ENCODE measurements at regions not wholly inside any gene's neighbourhood (a gene's known extent, or its start where the extent isn't known, plus 50 kb on each side); places are given as distances from the start of the nearest gene placed in this dataset.

DNA sequence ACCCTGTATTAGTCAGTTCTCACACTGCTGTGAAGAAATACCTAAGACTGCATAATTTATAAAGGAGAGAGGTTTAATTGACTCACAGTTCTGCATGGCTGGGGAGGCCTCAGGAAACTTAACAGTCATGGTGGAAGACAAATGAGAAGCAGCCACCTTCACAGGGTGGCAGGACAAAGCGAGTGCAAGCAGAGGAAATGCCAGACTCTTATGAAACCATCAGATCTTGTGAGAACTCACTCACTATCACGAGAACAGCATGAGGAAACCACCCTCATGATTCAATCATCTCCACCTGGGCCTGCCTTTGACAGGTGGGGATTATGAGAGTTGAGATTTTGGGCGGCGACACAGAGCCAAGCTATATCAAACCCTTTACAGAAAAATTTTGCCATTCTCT, 722.4 kb downstream of the RAB28 start:
- DNase-seq: no peak
- H3K4me1 Mint-ChIP-seq (ENCODE audit: low read depth): no peaks in the 10 kb centered on the region
- peaks cover 6% of the 10 kb centered on the region for H3K9me3 Mint-ChIP-seq
- TF ChIP-seq, protein P1, sequence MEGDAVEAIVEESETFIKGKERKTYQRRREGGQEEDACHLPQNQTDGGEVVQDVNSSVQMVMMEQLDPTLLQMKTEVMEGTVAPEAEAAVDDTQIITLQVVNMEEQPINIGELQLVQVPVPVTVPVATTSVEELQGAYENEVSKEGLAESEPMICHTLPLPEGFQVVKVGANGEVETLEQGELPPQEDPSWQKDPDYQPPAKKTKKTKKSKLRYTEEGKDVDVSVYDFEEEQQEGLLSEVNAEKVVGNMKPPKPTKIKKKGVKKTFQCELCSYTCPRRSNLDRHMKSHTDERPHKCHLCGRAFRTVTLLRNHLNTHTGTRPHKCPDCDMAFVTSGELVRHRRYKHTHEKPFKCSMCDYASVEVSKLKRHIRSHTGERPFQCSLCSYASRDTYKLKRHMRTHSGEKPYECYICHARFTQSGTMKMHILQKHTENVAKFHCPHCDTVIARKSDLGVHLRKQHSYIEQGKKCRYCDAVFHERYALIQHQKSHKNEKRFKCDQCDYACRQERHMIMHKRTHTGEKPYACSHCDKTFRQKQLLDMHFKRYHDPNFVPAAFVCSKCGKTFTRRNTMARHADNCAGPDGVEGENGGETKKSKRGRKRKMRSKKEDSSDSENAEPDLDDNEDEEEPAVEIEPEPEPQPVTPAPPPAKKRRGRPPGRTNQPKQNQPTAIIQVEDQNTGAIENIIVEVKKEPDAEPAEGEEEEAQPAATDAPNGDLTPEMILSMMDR (IDR thresholded peaks at IDR 0.05): no peak
- H3K4me3 Mint-ChIP-seq: no peak overlapping the region
- H3K27ac Mint-ChIP-seq: no peak overlapping the region
- no peaks in the 10 kb centered on the region for H3K36me3 Mint-ChIP-seq (ENCODE audit: low read depth)
- H3K27me3 Mint-ChIP-seq (ENCODE audit: insufficient read depth): no peaks in the 10 kb centered on the region

DNA sequence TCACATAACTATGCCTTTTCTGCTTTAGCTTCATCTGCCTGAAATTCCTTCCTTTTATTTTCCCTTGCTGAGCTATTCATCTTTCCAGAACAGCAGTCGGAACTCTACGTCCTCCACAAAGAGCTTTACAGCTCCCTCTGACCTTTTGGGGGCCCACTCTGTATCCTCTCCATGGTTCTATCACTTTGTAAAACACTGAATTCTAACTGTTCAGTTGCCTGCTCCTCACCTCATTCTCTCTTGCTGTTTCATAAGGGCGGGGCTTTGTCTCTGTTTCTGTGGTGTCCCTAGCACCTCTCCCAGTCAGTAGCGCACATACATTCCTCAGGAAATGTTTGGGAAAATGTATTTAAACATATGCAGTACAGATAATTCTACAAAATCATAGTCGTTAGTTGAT, 737.0 kb downstream of the RAB28 start:
- Mint-ChIP-seq H3K4me1 (ENCODE audit: low read depth) (no peaks in the 10 kb centered on the region), H3K9me3 (peaks cover 4% of the 10 kb centered on the region), H3K36me3 (ENCODE audit: low read depth) (no peaks in the 10 kb centered on the region), H3K27ac (no peak overlapping the region), H3K4me3 (no peak overlapping the region), H3K27me3 (ENCODE audit: insufficient read depth) (no peaks in the 10 kb centered on the region)
- TF ChIP-seq, protein P1 (IDR thresholded peaks at IDR 0.05): no peak
- no peak for DNase-seq

DNA sequence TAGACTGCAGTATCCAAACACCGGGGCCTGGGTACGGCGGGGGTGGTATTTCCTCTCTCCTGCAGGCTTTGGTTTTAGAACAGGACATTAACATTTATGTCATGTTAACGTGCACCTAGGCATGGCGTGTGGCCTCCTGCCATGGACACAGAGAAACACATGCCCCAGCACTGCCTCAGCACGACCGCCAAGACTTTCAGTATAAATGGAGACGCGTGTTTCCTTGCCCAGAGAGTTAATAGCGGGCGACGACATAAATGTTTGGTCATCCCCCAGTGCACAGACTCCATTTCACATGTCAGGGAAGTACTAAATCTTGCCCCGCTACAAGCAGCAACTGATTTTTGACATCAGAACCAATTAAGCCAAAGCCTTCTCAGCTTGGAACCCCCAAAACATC, 737.9 kb downstream of the RAB28 start:
- no peaks in the 10 kb centered on the region for H3K36me3 Mint-ChIP-seq (ENCODE audit: low read depth)
- DNase-seq: no peak
- H3K27ac Mint-ChIP-seq: no peak overlapping the region
- H3K9me3 Mint-ChIP-seq: peaks cover 5% of the 10 kb centered on the region
- no peak overlapping the region for H3K4me3 Mint-ChIP-seq
- TF ChIP-seq, protein P1 (IDR thresholded peaks at IDR 0.05): no peak
- no peaks in the 10 kb centered on the region for H3K27me3 Mint-ChIP-seq (ENCODE audit: insufficient read depth)
- H3K4me1 Mint-ChIP-seq (ENCODE audit: low read depth): no peaks in the 10 kb centered on the region

DNA sequence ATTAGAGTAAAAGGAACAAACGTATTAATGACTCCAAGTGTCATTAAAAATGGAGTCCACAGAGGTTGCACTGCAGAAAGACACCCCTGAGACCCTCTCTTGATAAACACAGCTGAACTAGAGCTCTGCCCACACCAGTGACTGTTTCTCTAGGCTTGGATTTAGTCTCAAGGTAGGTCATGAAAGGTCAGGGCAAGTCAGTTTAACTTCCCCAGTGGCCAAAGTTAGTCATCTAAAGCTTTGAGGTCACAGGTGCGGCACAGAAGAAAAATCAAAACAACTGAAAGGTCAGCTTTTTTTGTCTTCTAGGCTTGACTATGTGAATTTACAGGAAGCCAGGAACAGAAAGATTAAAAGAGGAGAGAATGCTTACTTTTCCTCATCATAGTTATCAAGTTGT, 749.6 kb downstream of the RAB28 start:
- no peak for DNase-seq
- no peaks in the 10 kb centered on the region for H3K36me3 Mint-ChIP-seq (ENCODE audit: low read depth)
- TF ChIP-seq, protein P1 (IDR thresholded peaks at IDR 0.05): no peak
- H3K27ac Mint-ChIP-seq: no peak overlapping the region
- no peak overlapping the region for H3K4me3 Mint-ChIP-seq
- 0 out of 2 replicates have a peak, but pooled peaks cover 1% of the 10 kb centered on the region for H3K27me3 Mint-ChIP-seq (ENCODE audit: insufficient read depth)
- H3K9me3 Mint-ChIP-seq: no peaks in the 10 kb centered on the region
- no peaks in the 10 kb centered on the region for H3K4me1 Mint-ChIP-seq (ENCODE audit: low read depth)

DNA sequence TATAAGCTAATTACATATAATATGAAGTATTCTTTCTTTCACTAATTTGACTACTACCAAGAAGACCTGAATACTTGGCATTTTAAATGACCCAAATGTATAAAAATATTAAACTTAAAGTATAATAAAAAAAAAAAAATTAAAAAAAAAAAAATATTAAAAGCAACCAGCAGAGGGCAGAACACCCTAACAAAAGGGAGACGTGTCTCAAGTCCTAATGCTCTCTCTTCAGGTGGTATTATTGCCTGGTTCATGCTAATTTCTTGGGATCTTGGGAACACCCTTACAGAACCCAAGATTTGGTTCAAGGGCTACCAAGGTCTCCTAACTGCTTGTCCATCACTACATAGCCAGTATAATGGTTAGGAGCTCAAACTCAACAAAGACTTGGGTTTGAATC, 754.8 kb downstream of the RAB28 start:
- TF ChIP-seq, protein P1 (IDR thresholded peaks at IDR 0.05): peak; percentile 85

DNA sequence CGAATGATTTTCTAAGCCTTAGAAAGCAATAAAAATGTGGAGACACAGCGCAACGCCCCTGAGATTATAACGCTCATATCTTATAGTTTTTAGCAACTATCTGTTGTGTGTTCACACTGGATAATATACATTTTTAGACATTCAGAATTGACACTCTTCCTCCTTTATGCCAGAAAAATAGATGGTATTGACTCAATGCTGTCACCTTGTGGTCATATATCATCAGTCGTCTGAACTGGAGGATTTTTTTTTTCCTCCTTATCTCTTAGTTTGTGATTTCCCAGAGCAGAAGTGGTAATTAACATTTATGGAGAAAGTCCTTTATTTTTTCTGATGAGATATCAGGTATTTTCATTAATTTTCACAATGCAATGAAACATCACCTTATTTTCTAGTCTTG, 759.6 kb downstream of the RAB28 start:
- no peaks in the 10 kb centered on the region for H3K36me3 Mint-ChIP-seq (ENCODE audit: low read depth)
- no peak overlapping the region for H3K27ac Mint-ChIP-seq
- DNase-seq: no peak
- peaks cover 3% of the 10 kb centered on the region; the same call in 1 of the 2 replicates for H3K27me3 Mint-ChIP-seq (ENCODE audit: insufficient read depth)
- H3K4me1 Mint-ChIP-seq (ENCODE audit: low read depth): no peaks in the 10 kb centered on the region; the same call in 1 of the 2 replicates
- H3K9me3 Mint-ChIP-seq: no peaks in the 10 kb centered on the region
- TF ChIP-seq, protein P1 (IDR thresholded peaks at IDR 0.05): peak; percentile 80
- no peak overlapping the region for H3K4me3 Mint-ChIP-seq

More for the DNA sequence above, 754.8 kb downstream of the RAB28 start:
- Mint-ChIP-seq H3K27ac (no peak overlapping the region), H3K4me1 (ENCODE audit: low read depth) (no peaks in the 10 kb centered on the region), H3K4me3 (no peak overlapping the region), H3K36me3 (ENCODE audit: low read depth) (no peaks in the 10 kb centered on the region), H3K27me3 (ENCODE audit: insufficient read depth) (peaks cover 3% of the 10 kb centered on the region; the same call in 1 of the 2 replicates), H3K9me3 (no peaks in the 10 kb centered on the region)
- no peak for DNase-seq
